Kidney capillary endothelial cell (primary cell): ENCODE measurements at regions not wholly inside any gene's neighbourhood (a gene's known extent, or its start where the extent isn't known, plus 50 kb on each side); places are given as distances from the start of the nearest gene placed in this dataset.

Experiments used
- DNase-seq: peaks from one replicate; pipeline ENCODE4 v3.0.0-alpha.2; 2018; ENCODE audit warnings: low spot score

DNA sequence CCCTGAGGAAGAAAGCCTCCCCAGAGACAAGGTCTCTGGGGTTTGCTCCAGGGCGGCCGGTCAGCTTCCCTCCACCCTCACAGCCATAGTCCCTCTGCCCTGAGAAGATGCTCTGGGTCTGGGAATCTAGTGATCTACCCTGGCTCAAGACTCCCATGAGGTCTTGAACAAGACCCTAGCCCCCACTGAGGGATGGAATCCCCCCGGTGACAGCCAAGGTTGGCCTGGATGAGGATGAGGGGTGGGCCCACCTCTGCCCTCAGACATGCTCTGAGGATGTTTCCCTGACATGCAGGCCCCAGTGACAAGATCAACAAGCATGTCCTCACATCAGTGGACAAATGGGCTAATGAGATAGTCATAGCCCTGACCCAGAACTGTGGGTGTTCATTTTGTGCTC is 138.6 kb downstream of the C5orf15 start:
- no peak for DNase-seq

DNA sequence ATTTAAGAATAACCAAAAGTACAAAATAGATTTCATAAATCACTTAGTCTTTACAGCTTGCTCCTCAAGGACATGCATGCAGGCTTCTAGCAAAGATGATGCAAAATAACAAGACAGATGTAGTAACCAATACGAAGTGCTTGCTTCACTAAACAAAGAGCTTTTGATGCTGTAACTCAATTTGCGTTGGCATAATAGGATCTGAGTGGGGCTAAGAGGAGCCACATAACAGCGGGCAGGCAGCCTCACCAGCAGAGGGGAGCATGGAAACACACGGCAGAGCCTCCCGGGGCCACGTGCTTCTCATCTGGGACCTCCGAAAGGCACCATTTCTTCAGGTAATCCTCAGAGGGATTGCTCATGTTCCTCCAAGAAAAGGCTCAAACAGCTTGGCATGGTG is 139.7 kb downstream of the C5orf15 start:
- DNase-seq: no peak

DNA sequence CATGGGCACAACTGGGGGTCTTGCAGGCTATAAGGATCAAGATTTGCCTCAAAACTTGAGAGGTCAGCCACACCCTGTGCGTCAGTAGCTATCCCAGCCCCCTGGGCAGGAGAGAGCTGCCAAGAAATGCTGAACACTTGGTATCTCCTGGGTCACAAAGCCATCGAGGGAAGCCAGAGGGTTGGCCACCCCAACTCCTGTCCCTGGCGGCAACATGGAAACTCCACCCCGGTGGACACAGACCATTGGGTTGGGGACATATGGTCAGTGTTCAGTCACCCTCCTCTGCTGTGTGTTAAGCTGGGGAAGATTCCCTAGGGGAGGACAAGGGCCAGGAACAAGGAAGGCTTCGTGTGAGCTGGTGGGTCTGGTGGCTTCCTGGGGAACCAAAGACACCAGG is 140.6 kb downstream of the C5orf15 start:
- DNase-seq: no peak

DNA sequence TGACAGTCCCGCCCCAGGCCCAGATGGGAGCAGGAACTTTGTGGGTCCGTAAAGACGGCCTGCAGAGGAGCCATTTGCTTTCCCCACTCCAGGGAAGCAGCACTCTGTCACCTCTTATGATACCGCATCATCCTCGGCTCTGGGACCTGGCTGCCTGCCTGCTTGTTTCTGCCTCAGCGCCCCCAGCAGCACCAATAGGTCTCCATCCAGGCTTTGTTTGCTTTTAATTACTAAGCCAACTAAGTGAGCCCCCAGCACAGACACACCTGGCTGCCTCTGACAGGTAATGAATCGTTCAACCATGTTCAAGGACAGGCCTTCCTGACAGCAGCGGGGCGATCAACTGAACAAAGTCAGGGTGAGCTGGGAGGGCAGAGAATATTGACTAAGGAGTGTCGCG is 141.4 kb downstream of the C5orf15 start:
- DNase-seq: no peak

DNA sequence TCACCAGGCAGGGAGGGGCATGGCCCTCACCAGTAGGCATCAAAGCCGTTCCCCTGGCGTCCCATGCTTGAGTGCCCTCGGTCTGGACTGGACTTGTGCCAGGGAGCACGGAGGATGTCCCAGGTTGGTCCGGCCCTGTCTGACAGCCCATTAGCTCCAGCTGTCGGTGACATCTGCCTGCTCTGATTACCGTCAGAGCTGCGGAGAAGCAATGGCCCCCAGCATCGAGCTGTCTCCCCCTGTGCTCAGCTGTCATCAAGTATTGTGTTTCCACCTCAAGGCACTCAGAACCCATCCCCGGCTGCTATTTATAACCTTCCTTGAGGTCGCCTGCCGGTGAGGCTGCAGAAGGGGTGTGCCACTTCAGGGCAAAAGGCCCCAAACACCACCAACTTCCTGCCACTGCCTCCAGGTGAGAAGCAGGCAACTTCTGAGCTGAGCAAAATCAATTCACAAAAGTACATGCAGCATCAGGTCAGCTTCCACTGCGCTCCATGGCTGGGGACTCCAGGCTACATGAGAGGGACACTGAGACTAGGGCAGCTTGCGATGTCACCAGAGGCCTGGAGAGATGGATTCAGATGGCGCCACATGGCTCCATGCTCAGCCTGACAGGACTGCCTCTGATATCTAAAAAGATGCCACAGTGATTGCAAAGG is 142.7 kb downstream of the C5orf15 start:
- no peak for DNase-seq

DNA sequence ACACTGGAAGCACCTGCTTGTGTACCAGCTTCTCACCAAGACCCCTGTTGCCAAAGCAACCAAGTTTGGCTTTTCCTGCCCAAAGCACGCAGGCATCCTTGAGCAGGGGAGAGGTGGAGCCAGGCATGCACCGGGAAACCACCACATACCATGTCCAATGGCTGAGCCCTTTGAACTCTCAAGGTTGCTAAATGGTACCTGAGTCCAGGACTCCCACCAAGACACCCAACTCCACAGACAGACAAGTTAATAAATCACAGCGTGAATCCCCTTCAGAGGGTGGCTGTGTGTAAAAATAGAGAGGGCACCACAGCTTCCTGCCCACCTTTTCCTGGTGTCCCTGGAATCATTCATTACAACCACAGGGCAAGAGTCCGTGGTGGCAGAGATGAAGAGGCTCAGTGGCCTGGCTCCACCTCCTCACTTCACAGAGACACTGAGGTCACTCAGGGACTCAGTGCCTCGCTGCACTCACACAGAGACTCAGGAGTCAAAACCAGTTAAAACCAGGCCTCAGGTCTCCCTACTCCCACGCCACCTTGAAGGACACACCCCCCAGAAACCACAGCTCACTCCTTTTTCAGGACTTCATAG is 143.7 kb downstream of the C5orf15 start:
- no peak for DNase-seq

DNA sequence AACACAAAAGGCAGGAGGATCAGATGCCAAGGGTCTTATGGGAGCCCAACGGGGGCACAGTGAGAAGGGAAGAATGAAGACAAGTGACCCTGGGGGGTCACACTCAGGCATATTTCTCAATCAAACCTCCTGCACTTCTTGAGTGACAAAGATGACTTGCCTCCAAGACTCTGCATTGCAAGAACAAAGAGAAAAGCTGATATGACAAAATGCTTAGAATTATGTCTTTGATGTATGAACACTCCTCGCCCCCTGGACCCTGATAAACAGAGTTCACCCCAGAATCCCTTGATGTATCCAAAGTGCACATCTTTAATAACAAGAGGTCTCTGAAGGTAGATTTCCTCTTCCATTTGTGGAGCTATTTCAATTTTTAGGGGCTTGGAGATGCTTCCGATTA is 146.5 kb downstream of the C5orf15 start:
- no peak for DNase-seq

DNA sequence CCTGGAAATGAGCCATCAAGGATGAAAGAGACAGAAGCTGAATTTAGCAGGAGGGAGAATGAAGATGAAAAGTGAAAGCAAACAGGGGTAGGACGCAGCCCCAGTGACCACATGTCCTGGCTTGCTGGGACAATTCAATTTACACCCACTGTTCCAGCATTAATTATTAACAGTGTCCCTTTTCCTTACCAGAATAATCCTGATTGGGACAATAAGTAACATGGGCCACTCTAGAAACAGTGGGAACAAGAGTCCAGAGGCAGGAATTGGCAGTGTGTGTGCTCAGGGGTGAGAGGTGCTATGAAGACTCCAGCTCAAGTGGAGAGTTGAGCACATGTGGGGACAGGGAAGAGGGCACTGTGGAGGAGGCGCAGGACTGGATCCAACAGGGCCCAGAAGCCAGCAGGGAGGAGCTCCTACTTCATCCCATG is 147.1 kb downstream of the C5orf15 start:
- no peak for DNase-seq

DNA sequence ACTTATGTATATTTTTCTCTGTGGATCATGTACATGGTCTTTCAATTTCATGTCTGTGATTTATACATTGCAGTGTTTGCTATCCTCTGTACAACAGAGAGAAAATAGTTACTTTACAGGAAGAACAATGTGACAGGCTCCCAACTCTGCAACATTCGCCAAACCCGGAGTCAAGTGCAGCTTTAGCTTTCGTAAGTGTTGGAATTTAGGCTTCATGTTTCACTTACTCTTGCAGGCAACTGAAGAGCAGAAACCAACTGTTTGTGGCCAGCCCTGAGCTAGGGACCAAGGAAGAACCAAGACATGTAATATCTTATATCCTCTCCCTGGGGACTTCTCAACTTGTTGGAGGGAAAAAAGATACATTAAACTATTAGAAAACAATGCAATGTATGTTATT is 147.9 kb downstream of the C5orf15 start:
- DNase-seq: no peak

DNA sequence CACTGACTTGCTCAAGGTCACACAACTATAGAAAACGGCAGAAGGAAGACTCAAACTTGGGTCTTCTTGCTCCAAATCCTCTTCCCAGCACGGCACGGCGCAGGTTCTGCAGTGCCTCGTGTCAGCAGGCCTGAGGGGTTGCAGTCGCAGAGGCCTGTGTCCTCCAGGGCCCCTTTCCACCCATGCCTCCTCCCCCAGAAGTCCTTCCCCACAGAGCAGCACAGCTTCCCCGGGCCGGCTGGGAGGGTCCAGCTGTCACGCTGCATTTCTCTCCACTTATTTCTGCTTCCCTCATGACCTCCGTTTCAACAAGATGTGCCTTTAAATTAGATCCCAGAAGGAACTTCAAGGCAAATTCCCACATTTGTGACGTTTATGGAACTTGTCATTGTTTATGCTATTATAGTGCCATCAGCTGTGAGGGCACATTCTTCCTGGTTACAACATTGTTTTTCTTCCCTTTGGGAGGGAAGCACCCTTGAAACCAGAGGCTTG is 148.4 kb downstream of the C5orf15 start:
- no peak for DNase-seq

DNA sequence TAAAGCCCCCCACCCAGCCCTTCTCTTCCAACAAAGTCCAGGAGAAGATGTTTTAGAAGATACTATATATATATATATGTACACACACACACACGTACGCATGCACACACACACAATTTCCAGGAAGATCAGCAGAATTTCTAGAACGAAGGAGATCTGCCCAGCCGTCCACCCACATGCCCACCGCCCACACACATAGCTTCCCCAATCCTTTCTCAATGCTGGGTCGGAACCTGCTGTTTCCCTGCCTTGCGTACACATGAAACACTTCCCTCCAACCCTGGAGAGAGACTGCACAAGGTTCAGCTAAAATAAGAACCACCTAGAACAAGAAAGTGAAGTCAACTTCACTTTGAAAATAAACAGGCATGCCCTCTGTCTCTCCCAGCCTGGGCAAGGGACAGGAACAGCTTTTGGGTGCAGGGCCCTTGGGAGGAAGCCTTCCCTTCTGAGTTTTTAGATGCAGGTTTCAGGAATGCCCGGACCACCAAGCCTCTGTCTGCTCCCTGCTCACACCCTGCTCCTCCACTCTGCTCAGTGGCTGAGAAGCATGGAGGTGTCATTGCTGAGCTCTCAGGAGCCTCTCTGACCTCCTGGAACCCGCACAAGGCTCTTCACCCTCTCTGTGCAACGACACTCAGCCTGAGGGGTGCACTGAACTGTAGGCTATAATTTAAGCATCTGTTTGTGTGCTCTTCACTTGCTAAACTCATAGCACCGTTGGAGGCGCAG is 149.4 kb downstream of the C5orf15 start:
- no peak for DNase-seq

DNA sequence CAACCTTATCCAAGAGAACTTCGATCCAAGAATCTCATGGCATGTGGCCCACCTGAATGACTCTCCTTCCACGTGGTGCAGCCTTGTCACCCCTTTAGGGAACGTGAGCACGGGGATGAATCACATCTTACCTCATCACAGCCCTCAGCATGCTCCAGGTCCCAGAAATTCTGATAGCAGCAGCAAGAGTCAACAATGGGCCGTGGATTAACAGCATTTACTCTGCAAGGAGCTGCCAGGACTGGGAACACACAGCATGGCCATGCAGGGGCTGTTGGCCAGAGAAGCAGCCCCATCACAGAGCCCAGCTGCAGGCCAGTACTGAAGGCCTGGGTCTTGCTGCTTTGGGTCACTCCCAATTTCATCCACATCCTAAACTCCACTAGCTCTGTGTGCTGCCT is 150.4 kb downstream of the C5orf15 start:
- no peak for DNase-seq

DNA sequence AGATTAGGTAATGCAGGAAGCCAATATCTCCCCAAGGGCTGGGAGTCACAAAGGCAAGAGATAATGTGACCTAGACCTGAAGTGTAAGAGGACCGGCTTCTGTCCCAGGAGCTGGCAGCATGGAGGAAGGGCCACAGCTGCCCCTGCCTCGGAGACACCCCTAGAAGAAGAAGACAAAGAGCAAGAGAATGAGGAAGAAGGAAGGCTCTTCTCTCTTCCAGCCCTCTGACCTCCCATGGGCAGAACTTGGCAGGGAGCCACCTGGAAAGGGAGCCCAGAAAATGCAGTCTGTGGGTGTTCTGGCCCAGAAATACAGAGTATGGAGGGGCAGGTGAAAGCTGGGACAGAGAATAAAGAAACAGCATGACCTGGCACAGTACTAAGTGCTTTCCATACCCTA is 151.0 kb downstream of the C5orf15 start:
- no peak for DNase-seq

DNA sequence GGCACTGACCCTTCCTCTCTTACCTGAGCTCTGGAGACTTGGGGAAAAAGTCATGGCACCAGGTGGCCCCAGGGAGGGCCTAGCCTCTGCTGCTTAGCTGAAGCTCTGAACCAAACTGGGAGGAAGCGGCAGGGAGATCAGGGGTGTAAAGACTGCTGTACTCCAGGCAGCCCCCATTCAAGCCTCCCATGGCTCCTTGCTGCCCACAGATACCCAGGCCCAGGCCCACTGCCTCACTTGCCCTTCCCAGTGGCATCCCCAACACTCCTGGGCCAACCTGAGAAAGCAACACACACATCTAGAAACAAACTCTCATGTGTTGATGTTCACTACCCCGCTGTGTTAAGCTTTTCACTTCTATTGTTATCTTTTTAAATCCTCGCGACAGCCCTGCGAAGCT is 151.6 kb downstream of the C5orf15 start:
- no peak for DNase-seq

DNA sequence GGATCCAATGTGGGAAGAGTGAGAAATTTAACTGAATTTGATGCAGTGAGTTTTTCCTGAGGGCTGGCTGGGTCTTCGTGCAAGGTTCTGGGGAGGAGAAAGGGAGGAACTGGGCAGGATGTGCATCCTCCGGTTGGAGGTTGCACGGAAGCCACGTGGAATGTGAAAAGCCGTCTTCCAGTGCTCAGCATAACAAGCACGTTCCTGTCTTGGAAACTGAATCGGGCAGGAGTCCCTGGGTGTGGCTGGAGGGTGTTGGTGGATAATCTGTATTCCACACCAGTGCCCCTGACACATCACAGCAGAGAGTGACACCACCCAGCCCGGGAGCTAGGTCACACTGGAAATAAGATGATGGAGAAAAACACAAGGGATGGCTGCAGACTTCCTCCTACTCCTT is 154.3 kb downstream of the C5orf15 start:
- DNase-seq: no peak

DNA sequence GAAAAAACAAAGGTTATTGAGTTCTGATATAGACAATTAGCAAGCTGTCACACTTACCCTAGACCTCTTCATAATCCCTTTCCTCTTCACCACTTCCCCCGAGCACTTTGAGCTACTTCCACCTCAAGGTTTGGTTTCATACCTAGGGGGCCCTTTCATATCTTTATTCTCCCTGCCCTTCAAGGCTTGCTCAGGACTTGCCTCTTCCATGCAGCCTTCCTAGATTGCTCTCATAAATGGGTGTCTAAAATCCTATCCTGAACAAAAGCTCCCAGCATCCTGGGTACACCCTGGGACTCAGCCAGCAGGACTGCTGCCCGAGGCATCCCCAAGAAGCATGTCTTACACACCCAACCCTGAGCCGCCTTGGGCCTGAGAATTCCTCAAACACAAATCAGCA is 157.3 kb downstream of the C5orf15 start:
- DNase-seq: no peak

DNA sequence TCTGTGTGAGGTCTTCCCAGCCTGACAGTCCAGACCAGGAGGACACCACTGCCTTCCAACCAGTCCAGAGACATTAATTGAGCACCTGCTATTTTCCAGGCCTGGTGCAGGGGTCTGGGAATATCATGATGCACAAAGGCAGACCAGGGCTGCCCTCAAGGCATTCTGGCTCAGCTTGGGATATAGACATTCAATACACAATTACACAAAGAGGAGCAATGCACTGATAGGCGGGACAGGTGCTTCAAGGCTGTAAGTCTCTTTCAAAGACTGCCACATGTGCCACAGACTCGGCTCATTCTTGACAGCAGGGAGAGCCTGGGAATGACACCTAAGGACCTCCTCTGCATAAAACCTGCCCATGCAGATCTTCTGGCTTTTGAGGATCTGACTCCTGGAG is 158.6 kb downstream of the C5orf15 start:
- no peak for DNase-seq

DNA sequence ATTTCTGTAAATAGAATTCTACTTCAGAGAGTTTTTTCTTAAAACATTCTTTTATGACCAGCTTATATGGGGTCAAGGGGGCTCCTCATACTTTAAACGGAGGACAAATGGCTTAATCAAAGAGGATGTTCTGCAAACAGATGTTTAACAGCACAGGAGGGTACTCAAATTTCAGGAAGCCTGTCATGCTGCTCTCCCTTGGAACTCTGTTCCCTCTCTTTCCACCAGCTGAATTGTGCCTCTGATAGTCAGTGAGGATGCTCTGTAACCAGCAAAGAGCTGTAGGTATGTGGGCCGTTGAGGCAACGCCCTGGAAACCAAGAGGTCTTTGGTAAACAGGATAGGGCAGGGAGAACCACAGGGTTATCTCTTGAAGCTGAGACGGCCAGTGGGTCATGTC is 161.1 kb downstream of the C5orf15 start:
- DNase-seq: no peak

DNA sequence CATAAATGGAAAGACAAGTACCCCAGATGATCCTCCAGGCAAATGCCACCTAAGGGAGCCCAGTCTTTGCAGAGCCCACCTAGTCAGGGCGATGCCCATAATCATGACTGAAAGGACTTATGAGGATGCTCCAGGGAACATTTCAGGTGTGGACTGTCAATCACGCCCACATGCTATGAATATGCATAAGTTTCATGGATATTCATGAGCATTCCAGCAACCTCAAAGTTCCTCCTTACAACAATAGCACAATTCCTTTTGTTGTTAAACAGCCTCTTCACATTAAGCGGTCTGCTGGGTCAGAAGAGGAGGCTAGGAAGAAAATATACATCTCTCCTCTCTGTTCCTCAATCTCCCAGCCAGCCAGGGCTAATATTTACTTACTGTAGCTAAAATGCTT is 161.6 kb downstream of the C5orf15 start:
- DNase-seq: no peak

DNA sequence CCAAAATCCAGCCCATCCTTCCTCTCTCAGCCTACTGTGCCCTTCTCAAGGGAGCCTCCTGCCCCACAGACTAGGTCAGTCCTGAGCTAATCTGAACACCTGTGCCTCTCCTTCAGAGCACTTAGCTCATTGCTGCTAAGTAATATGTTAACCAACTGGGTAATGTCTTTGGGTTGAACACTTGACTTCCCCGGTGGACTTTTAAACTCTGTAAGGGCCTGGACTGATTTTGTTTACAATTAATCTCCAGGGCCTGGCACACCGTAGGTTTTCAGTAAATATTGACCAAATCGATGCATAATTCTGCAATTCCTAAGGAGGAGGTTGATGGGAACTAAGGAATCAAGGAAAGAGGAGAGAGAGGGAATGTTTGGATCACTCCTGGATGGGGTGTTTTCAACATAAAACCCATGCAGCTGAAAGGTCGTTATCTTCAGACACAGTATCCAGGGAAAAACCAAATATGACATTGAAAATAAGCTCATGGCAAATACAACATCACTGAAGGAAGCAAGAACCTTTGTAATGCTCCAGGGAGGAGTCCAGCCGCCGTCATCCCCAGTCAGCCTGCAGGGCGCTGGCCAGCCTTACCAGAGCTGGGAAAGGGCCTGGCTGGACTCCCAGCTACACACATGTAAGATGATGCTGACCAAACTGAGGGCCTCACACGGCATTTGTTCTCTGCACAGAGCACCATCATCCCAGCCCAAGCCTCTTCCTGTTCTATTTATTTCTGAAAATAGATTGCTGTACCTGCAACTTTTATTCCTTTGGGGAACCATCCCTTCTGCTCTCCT is 166.3 kb downstream of the C5orf15 start:
- no peak for DNase-seq

DNA sequence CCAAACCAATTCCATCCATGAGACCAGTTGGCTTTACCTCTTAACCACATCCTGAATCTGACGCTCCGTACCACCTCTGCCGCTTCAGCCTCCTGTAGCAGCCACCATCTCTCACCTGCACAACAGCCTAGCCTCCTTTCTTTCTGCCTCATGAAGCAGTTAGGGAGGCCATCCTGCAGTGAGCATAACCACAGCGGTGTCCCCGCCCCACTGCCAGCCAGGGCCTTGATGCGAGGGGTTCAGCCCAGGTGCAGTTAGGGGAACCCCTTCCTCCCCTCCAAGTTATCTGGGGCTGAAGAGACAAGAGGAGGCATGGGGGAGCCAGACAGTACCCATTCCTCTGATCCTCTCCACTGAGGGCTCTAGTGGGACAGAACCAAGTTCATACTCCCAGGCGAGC is 167.0 kb downstream of the C5orf15 start:
- DNase-seq: no peak

DNA sequence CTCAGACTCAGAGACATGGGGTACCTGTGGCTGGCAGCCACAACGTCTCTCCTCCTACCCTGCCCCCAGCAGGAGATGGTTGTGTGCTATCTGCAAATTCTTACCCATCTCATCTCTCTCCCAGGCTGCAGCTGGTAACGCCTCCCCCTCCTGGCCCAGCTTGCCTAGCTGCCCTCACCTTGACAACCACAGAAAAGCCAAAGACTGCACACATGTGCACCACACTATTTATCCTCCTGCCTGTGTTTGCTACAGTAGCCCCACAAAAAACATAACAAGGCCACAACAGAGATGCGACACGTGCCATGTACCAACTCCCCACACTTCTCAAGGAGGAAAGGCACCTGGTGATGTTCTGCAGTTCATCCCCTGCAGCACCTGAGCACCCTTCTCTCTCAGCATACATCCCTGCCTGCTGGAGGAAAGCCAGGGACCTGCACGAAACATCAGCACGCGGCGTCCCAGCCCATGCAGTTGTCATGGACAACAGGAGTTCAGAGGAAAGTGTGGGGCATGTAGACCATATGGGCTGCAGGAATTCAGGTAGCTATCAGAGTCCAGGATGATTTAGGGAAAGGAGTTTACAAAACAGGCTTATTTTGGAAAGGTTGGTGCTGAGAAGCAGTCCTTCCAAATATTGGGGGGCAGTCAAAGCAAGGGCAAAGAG is 168.7 kb downstream of the C5orf15 start:
- no peak for DNase-seq
